NB4 (cell line): ENCODE measurements at regions not wholly inside any gene's neighbourhood (a gene's known extent, or its start where the extent isn't known, plus 50 kb on each side); places are given as distances from the start of the nearest gene placed in this dataset.

Experiments used
- DNase-seq: peaks from one replicate; pipeline ENCODE4 v3.0.0; 2010; ENCODE audit warnings: low read depth
- H3K4me3 ChIP-seq: one replicate; pipeline ENCODE4 v1.5.1; 2011; ENCODE audit warnings: mild to moderate bottlenecking, low read depth, low read length, moderate library complexity
- CTCF ChIP-seq: IDR thresholded peaks from one replicate; pipeline ENCODE4 v1.5.1; 2012; ENCODE audit warnings: low read depth, low read length
- MYC ChIP-seq: IDR thresholded peaks from 2 replicates; pipeline ENCODE4 v1.6.1; 2011; ENCODE audit warnings: low read depth, low read length
- POLR2A ChIP-seq: IDR thresholded peaks from 2 replicates; pipeline ENCODE4 v1.6.1; 2011; ENCODE audit warnings: mild to moderate bottlenecking; ENCODE audit not compliant: insufficient read length; ENCODE audit errors: extremely low read depth
- TF ChIP-seq, protein P1 (sequence below): IDR thresholded peaks from 2 replicates; pipeline ENCODE4 v1.6.1; 2011; ENCODE audit warnings: low read depth, low read length

DNA sequence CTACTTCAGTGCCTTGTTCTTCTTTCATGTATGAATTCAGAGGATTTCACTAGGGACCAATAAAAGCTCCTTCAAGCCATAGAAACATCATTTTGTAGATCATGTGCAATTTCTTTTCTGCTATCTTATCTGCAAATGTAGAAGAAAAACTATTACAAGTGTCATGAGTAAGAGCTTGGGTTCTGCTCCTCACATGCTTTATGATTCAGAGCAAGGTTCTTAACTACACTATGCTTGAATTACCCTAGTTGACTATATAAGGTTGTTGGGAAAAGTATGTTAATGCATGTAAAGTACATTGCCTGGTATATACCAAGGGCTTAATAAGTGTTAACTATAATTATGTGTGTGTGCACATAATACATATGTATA is 91.4 kb upstream of the S1PR1 start:
- no peak for TF ChIP-seq CTCF
- TF ChIP-seq POLR2A: no peak
- TF ChIP-seq MYC: no peak
- TF ChIP-seq, protein P1, sequence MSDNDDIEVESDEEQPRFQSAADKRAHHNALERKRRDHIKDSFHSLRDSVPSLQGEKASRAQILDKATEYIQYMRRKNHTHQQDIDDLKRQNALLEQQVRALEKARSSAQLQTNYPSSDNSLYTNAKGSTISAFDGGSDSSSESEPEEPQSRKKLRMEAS: no peak
- H3K4me3 ChIP-seq: no peak overlapping the region
- DNase-seq: no peak

- no peak for TF ChIP-seq CTCF
- TF ChIP-seq MYC: no peak
- TF ChIP-seq, protein P1: no peak
- no peak for TF ChIP-seq POLR2A
- H3K4me3 ChIP-seq: no peak overlapping the region
- DNase-seq: no peak
These were observed 92.0 kb upstream of the S1PR1 start for GRCh38 chr1:101144671-101145448.

- H3K4me3 ChIP-seq: no peak overlapping the region
- TF ChIP-seq, protein P1: no peak
- TF ChIP-seq POLR2A (no peak), MYC (no peak), CTCF (no peak)
- no peak for DNase-seq
These were observed 94.6 kb upstream of the S1PR1 start for GRCh38 chr1:101142244-101142643.

DNA sequence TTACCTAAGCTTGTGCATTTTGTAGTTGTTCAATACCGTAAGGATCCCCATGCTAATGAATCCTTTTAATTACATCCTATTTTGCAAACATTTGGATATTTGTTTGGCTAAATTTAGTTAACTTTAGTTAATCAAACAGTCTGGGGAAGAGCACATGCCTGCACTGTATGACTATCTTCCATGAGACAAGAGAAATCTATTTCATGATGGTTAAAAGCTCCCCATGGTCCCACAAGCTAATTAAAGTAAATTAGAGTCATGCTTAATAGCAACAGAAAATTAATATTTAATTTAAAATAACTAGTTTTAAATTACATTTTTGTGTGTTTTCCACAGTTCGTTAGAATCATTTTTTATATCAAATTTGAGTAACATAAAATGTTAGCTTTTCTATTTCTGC is 95.4 kb upstream of the S1PR1 start:
- DNase-seq: no peak
- no peak overlapping the region for H3K4me3 ChIP-seq
- TF ChIP-seq POLR2A (no peak), MYC (no peak), CTCF (no peak)
- TF ChIP-seq, protein P1: no peak

DNA sequence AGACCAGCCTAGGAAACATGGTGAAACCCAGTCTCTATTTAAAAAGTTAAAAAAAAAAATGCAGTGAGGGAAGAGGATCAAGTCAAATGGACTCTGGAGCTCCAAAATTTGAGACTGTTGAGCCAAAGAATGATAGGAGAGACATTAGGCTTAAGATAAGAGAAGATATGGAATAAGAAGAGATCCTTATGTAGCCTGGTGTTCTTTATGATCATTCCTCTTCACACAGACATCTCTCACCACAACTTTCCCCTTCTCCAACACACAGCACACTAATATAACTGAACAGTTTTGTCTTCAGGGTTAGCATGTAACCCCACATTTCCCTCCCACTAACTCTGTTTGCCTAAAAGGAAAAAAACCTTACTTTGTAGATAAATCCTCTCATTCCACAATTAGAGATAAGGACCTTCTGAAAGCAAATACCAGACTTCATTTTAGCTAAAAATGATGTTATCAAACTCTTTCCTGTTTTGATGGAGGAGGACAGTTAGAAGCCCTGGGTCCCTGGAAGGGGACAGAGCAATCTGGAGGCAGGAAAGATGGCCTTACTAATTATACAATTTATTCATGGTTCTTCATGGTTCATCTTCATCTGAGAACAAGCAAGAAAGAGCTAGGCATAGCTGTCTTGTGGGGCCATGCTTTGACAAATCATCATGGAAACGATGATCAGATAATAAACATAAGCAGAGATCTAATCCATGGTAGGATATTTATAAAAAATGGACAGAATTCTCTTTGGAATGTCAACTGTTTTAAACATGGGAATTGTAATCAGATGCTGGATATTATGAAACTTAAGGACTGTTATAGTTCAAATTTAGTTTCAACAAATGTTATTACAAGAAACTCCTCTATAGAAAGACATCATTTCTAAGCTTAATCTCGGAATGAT is 96.7 kb upstream of the S1PR1 start:
- no peak overlapping the region for H3K4me3 ChIP-seq
- TF ChIP-seq, protein P1: no peak
- TF ChIP-seq CTCF (no peak), POLR2A (no peak), MYC (no peak)
- no peak for DNase-seq
